ENCODE measurements at regions not wholly inside any gene's neighbourhood (a gene's known extent, or its start where the extent isn't known, plus 50 kb on each side); places are given as distances from the start of the nearest gene placed in this dataset.

- Histone ChIP-seq H3K27ac (ENCODE audit: low read length) (no peak overlapping the region), H3K9me3 (replicated peaks; ENCODE audit: insufficient read depth, low read length) (no peaks in the 10 kb centered on the region), H3K9me2 (replicated peaks; ENCODE audit: insufficient read depth, low read length) (no peaks in the 10 kb centered on the region), H3K4me2 (ENCODE audit: low read depth, low read length) (no peak overlapping the region), H3K36me3 (replicated peaks; ENCODE audit: insufficient read depth, low read length) (no peaks in the 10 kb centered on the region), H3K79me2 (ENCODE audit: low read length) (no peaks in the 10 kb centered on the region), H3K4me3 (ENCODE audit: low read length) (no peak overlapping the region), H4K20me1 (ENCODE audit: insufficient read depth, low read length) (no peaks in the 10 kb centered on the region), H3K9ac (ENCODE audit: low read length) (no peak overlapping the region), H2AFZ (ENCODE audit: low read length) (no peak overlapping the region), H3K4me1 (ENCODE audit: low read length) (no peaks in the 10 kb centered on the region), H3F3A (ENCODE audit: insufficient read depth, low read length) (no peaks in the 10 kb centered on the region), H3K27me3 (replicated peaks; ENCODE audit: insufficient read depth, low read length) (no peaks in the 10 kb centered on the region)
- DNase-seq = no peak
- TF ChIP-seq CTCF (IDR thresholded peaks at IDR 0.05; ENCODE audit: low read length) (no peak), EZH2 (optimal IDR thresholded peaks at IDR 0.05; ENCODE audit: low read depth, low read length) (no peak), EZH2phosphoT487 (IDR thresholded peaks at IDR 0.05; ENCODE audit: low read length) (no peak)
Measured at GRCh38 chr16:22726868-22727267, 87.1 kb upstream of the HS3ST2 start.

- no peaks in the 10 kb centered on the region for H3K36me3 ChIP-seq (replicated peaks; ENCODE audit: insufficient read depth, low read length)
- H3K79me2 ChIP-seq (ENCODE audit: low read length) = no peaks in the 10 kb centered on the region
- H3K4me1 ChIP-seq (ENCODE audit: low read length) = no peaks in the 10 kb centered on the region
- DNase-seq = no peak
- no peaks in the 10 kb centered on the region for H3F3A ChIP-seq (ENCODE audit: insufficient read depth, low read length)
- H4K20me1 ChIP-seq (ENCODE audit: insufficient read depth, low read length) = no peaks in the 10 kb centered on the region
- H3K27ac ChIP-seq (ENCODE audit: low read length) = no peak overlapping the region
- no peak for TF ChIP-seq CTCF (IDR thresholded peaks at IDR 0.05; ENCODE audit: low read length)
- no peak for TF ChIP-seq EZH2 (optimal IDR thresholded peaks at IDR 0.05; ENCODE audit: low read depth, low read length)
- TF ChIP-seq EZH2phosphoT487 (IDR thresholded peaks at IDR 0.05; ENCODE audit: low read length) = no peak
- no peaks in the 10 kb centered on the region for H3K27me3 ChIP-seq (replicated peaks; ENCODE audit: insufficient read depth, low read length)
- no peak overlapping the region for H3K4me3 ChIP-seq (ENCODE audit: low read length)
- no peak overlapping the region for H3K9ac ChIP-seq (ENCODE audit: low read length)
- no peak overlapping the region for H2AFZ ChIP-seq (ENCODE audit: low read length)
- no peaks in the 10 kb centered on the region for H3K9me2 ChIP-seq (replicated peaks; ENCODE audit: insufficient read depth, low read length)
- no peak overlapping the region for H3K4me2 ChIP-seq (ENCODE audit: low read depth, low read length)
- no peaks in the 10 kb centered on the region for H3K9me3 ChIP-seq (replicated peaks; ENCODE audit: insufficient read depth, low read length)
Measured at GRCh38 chr16:22727285-22728166, 86.4 kb upstream of the HS3ST2 start.

GRCh38 chr16:22728167-22728836 lies 85.7 kb upstream of the HS3ST2 start:
- no peak overlapping the region for H3K4me2 ChIP-seq (ENCODE audit: low read depth, low read length)
- H3K27me3 ChIP-seq (replicated peaks; ENCODE audit: insufficient read depth, low read length) = no peaks in the 10 kb centered on the region
- H3K4me1 ChIP-seq (ENCODE audit: low read length) = no peaks in the 10 kb centered on the region
- no peaks in the 10 kb centered on the region for H3K79me2 ChIP-seq (ENCODE audit: low read length)
- no peaks in the 10 kb centered on the region for H4K20me1 ChIP-seq (ENCODE audit: insufficient read depth, low read length)
- H3K36me3 ChIP-seq (replicated peaks; ENCODE audit: insufficient read depth, low read length) = no peaks in the 10 kb centered on the region
- H3K9ac ChIP-seq (ENCODE audit: low read length) = no peak overlapping the region
- no peak overlapping the region for H3K27ac ChIP-seq (ENCODE audit: low read length)
- no peaks in the 10 kb centered on the region for H3K9me3 ChIP-seq (replicated peaks; ENCODE audit: insufficient read depth, low read length)
- H2AFZ ChIP-seq (ENCODE audit: low read length) = no peak overlapping the region
- no peaks in the 10 kb centered on the region for H3F3A ChIP-seq (ENCODE audit: insufficient read depth, low read length)
- TF ChIP-seq CTCF (IDR thresholded peaks at IDR 0.05; ENCODE audit: low read length) = no peak
- TF ChIP-seq EZH2 (optimal IDR thresholded peaks at IDR 0.05; ENCODE audit: low read depth, low read length) = no peak
- no peak overlapping the region for H3K4me3 ChIP-seq (ENCODE audit: low read length)
- no peak for DNase-seq
- H3K9me2 ChIP-seq (replicated peaks; ENCODE audit: insufficient read depth, low read length) = no peaks in the 10 kb centered on the region

Data from MM.1S (cell line).